Fibroblast of the aortic adventitia (primary cell): ENCODE measurements at regions not wholly inside any gene's neighbourhood (a gene's known extent, or its start where the extent isn't known, plus 50 kb on each side); places are given as distances from the start of the nearest gene placed in this dataset.

Source experiments
- DNase-seq: peaks from one replicate; pipeline ENCODE4 v3.0.0-alpha.2; 2010; ENCODE audit warnings: low read depth
- H3K4me3 ChIP-seq: 2 replicates; pipeline ENCODE4 v1.5.1; 2011; ENCODE audit warnings: low read depth, mild to moderate bottlenecking, control low read depth, low read length, moderate library complexity
- TF ChIP-seq, protein P1 (sequence below): IDR thresholded peaks from 2 replicates; pipeline ENCODE4 v1.5.1; 2011; ENCODE audit warnings: mild to moderate bottlenecking, low read length, control low read depth, inconsistent platforms; ENCODE audit not compliant: insufficient read depth

DNA sequence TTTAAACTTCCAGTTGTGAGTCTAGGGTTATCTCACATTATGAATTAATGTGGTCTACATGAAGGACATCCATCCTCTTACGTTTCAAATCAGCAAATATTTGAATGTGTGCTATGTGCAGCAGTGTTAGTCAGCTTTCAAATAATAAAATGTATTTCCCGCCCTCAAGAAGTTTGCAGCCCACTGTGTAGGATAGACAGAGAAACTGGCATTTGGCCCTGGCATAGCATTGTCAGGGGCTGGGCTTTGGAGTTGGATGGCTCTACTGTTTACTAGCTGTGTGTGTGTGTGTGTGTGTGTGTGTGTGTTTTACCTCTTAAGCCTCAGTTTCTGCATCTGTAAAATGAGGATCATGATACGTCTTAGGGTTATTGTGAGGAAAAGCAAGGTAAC, 400.5 kb upstream of the C2CD4B start:
- DNase-seq, result no peak
- no peak overlapping the region for H3K4me3 ChIP-seq
- TF ChIP-seq, protein P1, sequence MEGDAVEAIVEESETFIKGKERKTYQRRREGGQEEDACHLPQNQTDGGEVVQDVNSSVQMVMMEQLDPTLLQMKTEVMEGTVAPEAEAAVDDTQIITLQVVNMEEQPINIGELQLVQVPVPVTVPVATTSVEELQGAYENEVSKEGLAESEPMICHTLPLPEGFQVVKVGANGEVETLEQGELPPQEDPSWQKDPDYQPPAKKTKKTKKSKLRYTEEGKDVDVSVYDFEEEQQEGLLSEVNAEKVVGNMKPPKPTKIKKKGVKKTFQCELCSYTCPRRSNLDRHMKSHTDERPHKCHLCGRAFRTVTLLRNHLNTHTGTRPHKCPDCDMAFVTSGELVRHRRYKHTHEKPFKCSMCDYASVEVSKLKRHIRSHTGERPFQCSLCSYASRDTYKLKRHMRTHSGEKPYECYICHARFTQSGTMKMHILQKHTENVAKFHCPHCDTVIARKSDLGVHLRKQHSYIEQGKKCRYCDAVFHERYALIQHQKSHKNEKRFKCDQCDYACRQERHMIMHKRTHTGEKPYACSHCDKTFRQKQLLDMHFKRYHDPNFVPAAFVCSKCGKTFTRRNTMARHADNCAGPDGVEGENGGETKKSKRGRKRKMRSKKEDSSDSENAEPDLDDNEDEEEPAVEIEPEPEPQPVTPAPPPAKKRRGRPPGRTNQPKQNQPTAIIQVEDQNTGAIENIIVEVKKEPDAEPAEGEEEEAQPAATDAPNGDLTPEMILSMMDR, result no peak

- peak; percentile 49 for DNase-seq
- TF ChIP-seq, protein P1, result no peak
- no peak overlapping the region for H3K4me3 ChIP-seq
These were observed 401.2 kb upstream of the C2CD4B start for GRCh38 chr15:62566248-62566647.

GRCh38 chr15:62567501-62567900, 402.4 kb upstream of the C2CD4B start:
- DNase-seq, result no peak
- TF ChIP-seq, protein P1, result no peak
- no peak overlapping the region for H3K4me3 ChIP-seq

- TF ChIP-seq, protein P1, result no peak
- no peak for DNase-seq
- H3K4me3 ChIP-seq, result no peak overlapping the region
These were observed 402.9 kb upstream of the C2CD4B start for GRCh38 chr15:62568004-62568403.

GRCh38 chr15:62568702-62569101, 403.6 kb upstream of the C2CD4B start:
- no peak overlapping the region for H3K4me3 ChIP-seq
- DNase-seq, result no peak
- TF ChIP-seq, protein P1, result no peak

GRCh38 chr15:62569460-62570404, 404.6 kb upstream of the C2CD4B start:
- DNase-seq, result peak; percentile 74
- TF ChIP-seq, protein P1, result no peak
- H3K4me3 ChIP-seq, result no peak overlapping the region
